ENCODE measurements at regions not wholly inside any gene's neighbourhood (a gene's known extent, or its start where the extent isn't known, plus 50 kb on each side); places are given as distances from the start of the nearest gene placed in this dataset.

- TF ChIP-seq CTCF (IDR thresholded peaks at IDR 0.05) (no peak), POLR2A (IDR thresholded peaks at IDR 0.05) (no peak)
Measured at GRCh38 chr1:117271959-117272358, 61.2 kb upstream of the VTCN1 start.
